Forelimb muscle (tissue), 1 donor: ENCODE measurements at regions not wholly inside any gene's neighbourhood (a gene's known extent, or its start where the extent isn't known, plus 50 kb on each side); places are given as distances from the start of the nearest gene placed in this dataset.
"Not testable (repeated sequence)": the region's sequence is repeated elsewhere in the genome, so short reads cannot be mapped to it uniquely, and the experiment has no call there.

Experiments
- DNase-seq: peaks from one replicate; pipeline ENCODE4 v3.0.0-alpha.2; 2013; ENCODE audit warnings: low read depth

DNA sequence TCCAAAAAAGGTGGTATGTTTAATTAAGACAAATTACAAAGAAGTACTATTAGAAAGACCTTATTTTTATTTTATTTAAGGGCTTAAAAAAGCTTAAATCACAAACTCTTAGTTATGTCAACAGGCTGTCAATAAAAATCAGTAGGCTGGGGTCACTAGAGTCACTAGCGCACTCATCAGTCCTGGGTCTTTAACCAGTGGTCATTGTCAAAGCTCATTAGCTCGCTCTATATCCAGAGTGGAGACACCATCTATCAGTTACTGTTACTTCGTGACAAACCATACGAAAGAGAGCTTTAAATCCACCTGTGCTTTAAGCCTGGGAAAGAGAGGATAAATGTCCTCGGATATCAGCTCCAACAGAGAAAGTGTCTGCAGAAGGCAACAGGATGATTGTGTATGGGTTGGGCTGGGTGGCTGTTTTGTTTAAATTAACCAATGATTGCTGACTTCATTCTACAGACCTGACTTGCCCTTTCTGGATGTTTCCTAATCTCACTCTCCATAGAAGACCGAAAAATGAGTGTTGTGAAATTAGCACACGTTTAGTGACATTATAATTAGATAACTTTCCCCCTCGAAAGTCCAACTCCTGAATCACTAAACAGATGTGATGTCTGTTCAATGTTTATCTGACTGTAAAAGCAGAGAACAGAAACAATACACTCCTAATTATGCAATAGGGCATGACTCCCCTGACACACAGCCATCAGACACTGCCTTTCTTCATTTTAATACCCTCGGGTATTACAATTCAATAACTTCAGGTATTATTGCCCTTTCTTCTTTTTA is 123.6 kb upstream of the TNPO1 start:
- no peak for DNase-seq

DNA sequence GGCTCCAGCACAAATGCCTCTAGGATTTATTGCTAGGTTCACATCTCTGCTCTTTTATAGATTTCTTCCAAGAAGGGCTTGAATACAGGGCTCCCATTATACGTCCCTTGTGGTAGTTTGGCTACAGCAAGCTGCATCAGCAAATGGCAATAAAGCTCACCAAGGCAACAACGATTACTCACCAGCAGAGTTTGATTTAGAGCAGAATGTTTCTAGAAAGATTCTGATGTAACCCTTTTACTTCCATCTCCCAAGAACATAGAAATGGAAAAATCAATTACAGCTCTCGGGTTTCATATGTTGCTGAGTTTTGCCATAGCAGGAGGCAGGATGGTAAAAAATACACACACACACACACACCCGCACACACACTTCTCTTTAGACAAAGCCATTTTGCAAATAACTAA is 124.2 kb upstream of the TNPO1 start:
- DNase-seq = no peak

- DNase-seq = no peak
Measured at GRCh38 chr5:72691751-72692150, 124.7 kb upstream of the TNPO1 start.

- DNase-seq = no peak
Measured at GRCh38 chr5:72688916-72689315, 127.5 kb upstream of the TNPO1 start.

GRCh38 chr5:72687288-72687687 is 129.2 kb upstream of the TNPO1 start:
- no peak for DNase-seq

DNA sequence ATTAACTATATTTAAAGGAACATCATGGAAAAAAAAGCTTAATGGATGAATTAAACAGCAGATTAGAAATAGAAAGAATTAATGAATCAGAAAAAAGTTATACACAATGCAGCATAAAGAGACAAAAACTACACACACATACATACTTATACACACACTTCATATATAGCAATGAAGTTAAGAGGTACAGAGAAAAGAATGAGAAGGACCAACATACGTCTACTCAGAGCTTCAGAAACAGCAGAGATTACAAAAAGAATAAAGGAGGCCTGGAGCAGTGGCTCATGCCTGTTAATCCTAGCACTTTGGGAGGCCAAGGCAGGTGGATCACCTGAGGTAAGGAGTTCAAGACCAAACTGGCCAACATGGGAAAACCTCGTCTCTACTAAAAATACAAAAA is 133.9 kb upstream of the TNPO1 start:
- DNase-seq = no peak

GRCh38 chr5:72681781-72682180 is 134.7 kb upstream of the TNPO1 start:
- no peak for DNase-seq

DNA sequence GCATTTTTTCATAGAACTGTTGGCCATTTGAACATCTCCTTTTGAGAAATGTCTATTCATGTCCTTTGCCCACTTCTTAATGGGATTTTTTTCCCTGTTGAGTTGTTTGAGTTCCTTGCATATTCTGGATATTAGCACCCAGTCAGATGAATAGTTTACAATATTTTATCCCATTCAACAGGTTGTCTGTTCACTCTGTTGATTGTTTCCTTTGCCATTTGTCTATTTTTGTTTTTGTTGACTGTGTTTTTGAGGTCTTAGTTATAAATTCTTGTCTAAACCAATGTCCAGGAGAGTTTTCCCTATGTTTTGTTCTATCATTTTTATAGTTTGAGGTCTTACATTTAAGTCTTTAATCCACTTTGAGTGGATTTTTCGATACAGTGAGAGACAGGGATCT is 139.0 kb upstream of the TNPO1 start:
- DNase-seq = no peak

GRCh38 chr5:72676831-72677230 is 139.6 kb upstream of the TNPO1 start:
- DNase-seq = not testable (repeated sequence)

DNA sequence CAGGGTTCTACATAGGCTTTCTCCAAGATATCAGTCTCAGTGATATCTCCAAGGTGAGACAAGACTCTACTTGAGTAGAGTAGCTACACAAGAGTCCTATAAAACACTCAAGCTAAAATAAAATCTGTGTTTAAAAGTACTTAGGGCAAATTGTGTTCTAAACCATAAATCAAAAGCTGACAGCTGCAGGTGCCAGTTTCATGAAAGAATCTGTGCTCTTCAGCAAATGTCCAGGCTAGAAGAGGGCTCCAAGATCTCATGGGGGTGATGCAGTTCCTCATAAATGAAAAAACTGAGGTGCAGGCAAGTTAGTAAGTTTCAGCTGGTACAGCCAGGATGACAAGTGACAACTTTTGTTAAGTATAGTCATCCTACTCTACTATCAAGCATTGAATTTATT is 142.8 kb upstream of the TNPO1 start:
- no peak for DNase-seq

- DNase-seq = no peak
Measured at GRCh38 chr5:72673180-72673579, 143.3 kb upstream of the TNPO1 start.

GRCh38 chr5:72667708-72668107 is 148.8 kb upstream of the TNPO1 start:
- DNase-seq = no peak

GRCh38 chr5:72662936-72663335 is 153.5 kb upstream of the TNPO1 start:
- no peak for DNase-seq

- DNase-seq = no peak
Measured at GRCh38 chr5:72662305-72662704, 154.2 kb upstream of the TNPO1 start.

- DNase-seq = no peak
Measured at GRCh38 chr5:72661405-72661804, 154.2 kb upstream of the ZNF366 start.

- DNase-seq = no peak
Measured at GRCh38 chr5:72659726-72660125, 152.5 kb upstream of the ZNF366 start.

DNA sequence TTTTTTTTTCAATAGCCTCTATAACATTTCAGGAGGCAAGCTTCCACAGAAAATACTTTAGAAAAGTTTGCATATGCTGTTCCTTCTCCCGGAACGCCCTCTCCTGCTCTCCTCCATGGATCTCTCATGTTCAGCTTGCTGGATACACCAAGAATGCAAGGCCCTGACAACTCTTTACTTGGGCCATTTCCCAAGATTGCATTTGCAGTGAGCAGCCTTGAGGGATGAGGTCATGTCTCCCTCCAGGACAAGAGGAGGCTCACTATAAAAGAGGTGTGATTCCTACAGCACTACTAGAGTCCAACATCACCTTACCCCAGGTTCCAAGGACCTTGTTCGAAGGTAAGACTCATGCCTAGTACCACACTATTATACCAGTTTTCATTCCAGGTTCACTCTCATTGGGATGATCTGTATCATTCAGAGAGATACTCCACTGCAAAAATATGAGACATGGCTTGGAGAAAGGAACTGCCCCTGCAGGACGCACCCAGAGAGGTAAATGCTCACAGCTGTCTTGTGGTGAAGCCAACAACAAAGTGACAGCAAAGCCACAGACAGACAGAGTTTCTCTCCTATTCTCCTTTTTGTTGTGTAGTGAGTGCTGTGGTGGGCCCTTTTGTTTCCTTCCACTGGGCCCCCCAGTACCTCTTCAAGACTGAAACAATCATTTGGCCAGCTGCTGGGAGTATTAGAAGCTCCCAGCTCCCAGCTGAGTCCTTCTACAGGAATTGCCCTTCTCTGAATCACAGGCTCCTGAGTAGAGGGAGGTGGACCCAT is 151.7 kb upstream of the ZNF366 start:
- DNase-seq = no peak

DNA sequence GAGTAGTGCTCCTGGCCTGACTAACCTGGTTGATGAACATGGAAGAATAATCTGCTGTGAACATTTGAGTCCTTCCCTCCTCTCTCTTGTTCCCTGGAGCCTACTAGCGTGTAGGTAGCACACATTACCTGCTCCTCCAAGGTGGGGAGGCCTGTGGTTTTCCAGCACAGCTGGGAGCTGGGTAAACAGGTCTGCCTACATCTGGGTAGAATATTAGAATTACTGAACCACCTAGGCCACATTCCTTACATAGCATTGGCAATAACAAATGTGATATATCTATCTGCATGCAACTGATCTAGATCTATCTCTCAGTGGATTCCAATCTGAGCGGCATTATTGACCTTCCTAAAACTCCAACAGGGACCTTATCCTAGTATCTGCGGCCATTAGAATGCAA is 151.0 kb upstream of the ZNF366 start:
- no peak for DNase-seq

DNA sequence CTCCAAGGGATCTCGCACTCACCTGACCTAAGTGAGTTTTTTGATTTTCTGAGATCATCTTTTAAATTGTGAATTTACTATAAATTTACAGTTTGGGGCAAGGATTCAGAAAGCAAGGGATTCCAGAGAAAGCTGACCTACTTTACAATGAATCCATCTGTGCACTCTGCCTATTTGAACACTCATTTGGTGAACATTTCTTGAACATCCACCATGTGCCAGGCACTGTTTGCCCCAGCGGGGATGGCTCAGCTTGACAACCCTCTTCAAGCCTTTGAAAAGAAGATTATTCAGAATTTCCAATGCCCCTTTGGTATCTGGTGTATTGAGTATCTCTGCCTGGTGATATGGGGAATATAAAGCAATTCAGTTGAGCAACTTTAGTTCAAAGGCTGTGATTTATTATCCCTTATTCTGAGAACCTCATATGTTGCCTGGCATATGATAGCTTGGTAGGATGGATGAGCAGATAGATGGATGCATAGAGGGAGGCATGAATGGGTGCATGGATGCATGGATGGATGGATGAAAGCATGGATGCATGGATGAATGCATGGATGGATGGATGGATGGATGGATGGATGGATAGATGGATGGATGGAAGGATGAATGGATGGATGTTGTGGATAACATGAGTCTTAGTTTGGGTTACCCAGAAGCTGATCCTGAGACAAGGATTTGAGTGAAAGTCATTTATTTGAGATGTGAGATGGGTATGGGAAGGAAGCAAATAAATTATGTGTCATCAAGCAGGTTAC is 149.7 kb upstream of the ZNF366 start:
- no peak for DNase-seq

- DNase-seq = no peak
Measured at GRCh38 chr5:72656331-72656730, 149.1 kb upstream of the ZNF366 start.

- no peak for DNase-seq
Measured at GRCh38 chr5:72654231-72654630, 147.0 kb upstream of the ZNF366 start.

DNA sequence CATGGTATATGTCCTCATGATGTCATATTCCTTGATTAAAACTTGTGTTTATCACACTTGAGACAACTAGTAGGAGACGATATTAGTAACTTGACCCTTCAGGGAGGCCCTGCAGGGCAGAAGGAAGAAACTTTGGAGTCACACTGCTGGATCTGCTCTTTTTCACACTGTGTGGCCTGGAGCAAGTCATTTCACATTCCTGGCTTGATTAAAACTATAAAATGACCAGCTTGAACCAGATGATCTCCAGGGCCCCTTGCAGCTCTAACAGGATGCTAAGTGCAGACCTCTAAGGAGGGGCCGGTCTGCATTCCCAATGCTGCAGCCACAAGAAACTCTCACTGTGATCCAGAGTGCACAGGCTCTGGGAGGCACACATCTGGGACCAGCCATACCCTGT is 146.4 kb upstream of the ZNF366 start:
- no peak for DNase-seq

GRCh38 chr5:72651779-72652178 is 144.6 kb upstream of the ZNF366 start:
- no peak for DNase-seq
